ENCODE measurements at regions not wholly inside any gene's neighbourhood (a gene's known extent, or its start where the extent isn't known, plus 50 kb on each side); places are given as distances from the start of the nearest gene placed in this dataset.
"Not testable (repeated sequence)": the region's sequence is repeated elsewhere in the genome, so short reads cannot be mapped to it uniquely, and the experiment has no call there.

DNA sequence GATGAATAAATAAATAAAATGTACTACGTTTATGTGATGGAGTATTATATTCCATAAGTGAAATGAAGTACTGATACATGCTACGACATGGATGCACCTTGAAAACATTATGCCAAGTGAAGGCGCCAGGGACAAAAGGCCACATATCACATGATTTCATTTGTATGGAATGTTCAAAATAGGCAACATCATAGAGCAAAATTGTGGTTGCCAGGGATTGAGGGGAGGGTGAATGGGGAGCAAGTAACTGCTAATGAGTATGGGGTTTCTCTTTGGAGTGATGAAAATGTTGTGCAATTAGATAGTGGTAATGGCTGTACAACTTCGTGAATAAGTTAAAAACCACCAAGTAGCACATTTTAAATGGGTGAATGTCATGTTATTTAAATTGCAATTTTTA lies 132.8 kb downstream of the SLC38A4 start:
- Histone ChIP-seq H3K27ac (no peak overlapping the region), H3K4me3 (no peak overlapping the region)
- no peak for DNase-seq (ENCODE audit: low spot score)
- no peak for TF ChIP-seq CTCF (IDR thresholded peaks at IDR 0.05)

DNA sequence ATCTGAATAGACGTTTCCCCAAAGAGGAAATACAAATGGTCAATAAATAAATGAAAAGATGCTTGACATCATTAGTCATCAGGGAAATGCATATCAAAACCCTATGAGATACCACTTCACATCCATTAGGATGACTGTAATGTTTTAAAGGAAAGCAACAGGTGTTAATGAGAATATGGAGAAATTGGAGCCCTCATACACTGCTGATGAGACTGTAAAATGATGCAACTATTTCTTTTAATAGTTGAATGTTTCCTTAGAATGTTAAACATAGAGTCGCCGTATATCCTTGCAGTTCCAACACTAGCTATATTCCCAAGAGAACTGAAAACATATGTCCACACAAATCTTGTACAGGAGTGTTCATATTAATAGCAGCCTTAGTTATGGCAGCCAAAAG lies 133.2 kb downstream of the SLC38A4 start:
- no peak for TF ChIP-seq CTCF (IDR thresholded peaks at IDR 0.05)
- no peak overlapping the region for H3K4me3 ChIP-seq
- no peak for DNase-seq (ENCODE audit: low spot score)
- no peak overlapping the region for H3K27ac ChIP-seq

DNA sequence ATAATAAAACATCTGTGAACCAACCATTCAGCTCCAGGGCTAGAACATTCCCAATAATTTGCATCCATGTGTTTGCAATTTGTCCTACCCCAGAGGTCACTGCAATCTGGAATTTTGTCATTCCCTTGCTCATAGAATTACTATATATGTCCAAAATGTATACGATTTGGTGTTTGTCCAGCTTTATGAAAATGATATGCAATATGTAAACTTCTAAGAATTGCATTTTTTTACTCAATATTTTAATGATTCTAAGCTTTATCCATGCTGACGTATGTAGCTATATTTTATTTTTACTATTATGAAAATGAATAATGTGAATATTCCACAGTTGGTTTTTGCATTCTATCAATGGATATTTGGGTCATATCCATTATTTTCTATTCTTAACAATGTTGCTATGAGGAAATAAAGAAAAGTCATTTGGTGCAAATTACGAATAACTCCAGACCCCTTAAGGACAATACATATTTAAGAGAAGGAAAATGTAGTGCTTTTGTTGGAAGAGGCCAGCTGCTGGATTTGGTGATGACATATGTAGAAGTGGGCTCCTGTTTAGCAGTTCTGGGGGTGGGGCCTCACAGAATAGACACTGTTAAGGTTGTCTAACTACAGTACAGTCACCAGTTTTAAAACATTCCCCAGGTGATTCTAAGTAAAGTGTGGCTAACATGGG lies 139.4 kb downstream of the SLC38A4 start:
- H3K4me3 ChIP-seq: no peak overlapping the region
- no peak for TF ChIP-seq CTCF (IDR thresholded peaks at IDR 0.05)
- DNase-seq (ENCODE audit: low spot score): no peak
- H3K27ac ChIP-seq: no peak overlapping the region

DNA sequence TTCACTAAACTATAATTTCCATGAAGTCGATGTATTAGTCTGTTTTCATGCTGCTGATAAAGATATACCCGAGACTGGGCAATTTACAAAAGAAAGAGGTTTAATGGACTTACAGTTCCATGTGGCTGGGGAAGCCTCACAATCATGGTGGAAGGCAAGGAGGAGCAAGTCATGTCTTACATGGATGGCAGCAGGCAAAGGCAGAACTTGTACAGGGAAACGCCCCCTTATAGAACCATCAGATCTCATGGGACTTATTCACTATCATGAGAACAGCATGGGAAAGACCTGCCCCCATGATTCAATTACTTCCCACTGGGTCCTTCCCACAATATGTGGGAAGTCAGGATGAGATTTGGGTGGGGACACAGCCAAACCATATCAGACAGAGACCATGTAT lies 141.6 kb downstream of the SLC38A4 start:
- H3K4me3 ChIP-seq; DNase-seq (ENCODE audit: low spot score); H3K27ac ChIP-seq: not testable (repeated sequence)

GRCh38 chr12:46682148-46682547 lies 143.6 kb downstream of the SLC38A4 start:
- Histone ChIP-seq H3K4me3 (no peak overlapping the region), H3K27ac (no peak overlapping the region)
- no peak for DNase-seq (ENCODE audit: low spot score)
- no peak for TF ChIP-seq CTCF (IDR thresholded peaks at IDR 0.05)

- H3K27ac ChIP-seq: no peak overlapping the region
- no peak for TF ChIP-seq CTCF (IDR thresholded peaks at IDR 0.05)
- DNase-seq (ENCODE audit: low spot score): no peak
- H3K4me3 ChIP-seq: no peak overlapping the region
Measured at GRCh38 chr12:46680506-46680905, 145.3 kb downstream of the SLC38A4 start.

- no peak for TF ChIP-seq CTCF (IDR thresholded peaks at IDR 0.05)
- no peak for DNase-seq (ENCODE audit: low spot score)
- Histone ChIP-seq H3K27ac (no peak overlapping the region), H3K4me3 (no peak overlapping the region)
Measured at GRCh38 chr12:46679754-46680153, 146.0 kb downstream of the SLC38A4 start.

Data from coronary artery (tissue), 2 donors.